Activated CD8-positive, alpha-beta T cell treated with anti-CD3 and anti-CD28 coated beads for 36 hours (primary cell): ENCODE measurements at regions not wholly inside any gene's neighbourhood (a gene's known extent, or its start where the extent isn't known, plus 50 kb on each side); places are given as distances from the start of the nearest gene placed in this dataset.

Experiments used
- ATAC-seq: fragments of 200-7000 bp; cut with Tn5 transposase; one replicate; pipeline ENCODE4 v1.10.0; 2021; ENCODE audit warnings: mild to moderate bottlenecking, moderate library complexity
- CTCF ChIA-PET: fragments of 350-600 bp; sonication (Branson Sonifier 250); formaldehyde crosslinking; loops from one replicate; lab custom pipeline; 2021; ENCODE audit warnings: antibody characterized with exemption; lab: Charles Lee
- POLR2A ChIA-PET: fragments of 350-600 bp; sonication (Branson Sonifier 250); formaldehyde crosslinking; loops from one replicate; lab custom pipeline; 2021; ENCODE audit warnings: antibody characterized with exemption; lab: Charles Lee
- DNase-seq: peaks from one replicate; pipeline ENCODE4 v3.0.0-alpha.2; 2020
- H3K27ac Mint-ChIP-seq: one replicate; pipeline ENCODE4 v1.8.0; 2021; ENCODE audit warnings: mild to moderate bottlenecking, mixed read lengths
- H3K27me3 Mint-ChIP-seq: one replicate; pipeline ENCODE4 v1.8.0; 2021; ENCODE audit warnings: mixed read lengths
- H3K36me3 Mint-ChIP-seq: one replicate; pipeline ENCODE4 v1.8.0; 2021; ENCODE audit warnings: low read depth, mixed read lengths
- H3K4me1 Mint-ChIP-seq: one replicate; pipeline ENCODE4 v1.8.0; 2021; ENCODE audit warnings: low read depth, mixed read lengths
- H3K4me3 Mint-ChIP-seq: one replicate; pipeline ENCODE4 v1.8.0; 2021; ENCODE audit warnings: mild to moderate bottlenecking, moderate library complexity, mixed read lengths
- H3K9me3 Mint-ChIP-seq: one replicate; pipeline ENCODE4 v1.8.0; 2021; ENCODE audit warnings: mixed read lengths
- CTCF ChIP-seq: fragments of 200-600 bp; IDR thresholded peaks from one replicate; pipeline ENCODE4 v1.8.0; 2022; ENCODE audit warnings: antibody characterized with exemption, mild to moderate bottlenecking
- intact Hi-C: fragments of 100-400 bp; cut with micrococcal nuclease; formaldehyde crosslinking; loops from one replicate; pipeline ENCODE4 v1.10.0; 2022

- no peaks in the 10 kb centered on the region for H3K9me3 Mint-ChIP-seq
- no peak for TF ChIP-seq CTCF
- no peaks in the 10 kb centered on the region for H3K4me1 Mint-ChIP-seq
- no peak for DNase-seq
- ChIA-PET POLR2A (no interaction called here), CTCF (no interaction called here)
- no peak overlapping the region for H3K4me3 Mint-ChIP-seq
- no peak overlapping the region for H3K27ac Mint-ChIP-seq
- H3K27me3 Mint-ChIP-seq = no peaks in the 10 kb centered on the region
- no peaks in the 10 kb centered on the region for H3K36me3 Mint-ChIP-seq
- intact Hi-C loops = no loop called here
- no peak for ATAC-seq
Measured at GRCh38 chr4:163738521-163738920, 244.0 kb downstream of the TMA16 start.

GRCh38 chr4:163744861-163745260, 250.4 kb downstream of the TMA16 start:
- intact Hi-C loops = no loop called here
- ChIA-PET CTCF (interaction anchor here (1.1 kb wide), 1 partner anchor 195 kb away, joined by 3 read pairs; no protein-coding TSS in a partner anchor), POLR2A (interaction anchor here (0.7 kb wide), 1 partner anchor 114 kb away, joined by 3 read pairs; no protein-coding TSS in a partner anchor)
- no peak overlapping the region for H3K4me3 Mint-ChIP-seq
- no peak overlapping the region for H3K27ac Mint-ChIP-seq
- TF ChIP-seq CTCF = no peak
- H3K4me1 Mint-ChIP-seq = no peaks in the 10 kb centered on the region
- H3K36me3 Mint-ChIP-seq = no peaks in the 10 kb centered on the region
- no peaks in the 10 kb centered on the region for H3K27me3 Mint-ChIP-seq
- no peak for DNase-seq
- ATAC-seq = no peak
- no peaks in the 10 kb centered on the region for H3K9me3 Mint-ChIP-seq

- no peak for TF ChIP-seq CTCF
- intact Hi-C loops = no loop called here
- no peak for ATAC-seq
- no peaks in the 10 kb centered on the region for H3K36me3 Mint-ChIP-seq
- DNase-seq = no peak
- CTCF ChIA-PET = no interaction called here
- H3K9me3 Mint-ChIP-seq = no peaks in the 10 kb centered on the region
- H3K27ac Mint-ChIP-seq = no peak overlapping the region
- H3K4me1 Mint-ChIP-seq = no peaks in the 10 kb centered on the region
- H3K4me3 Mint-ChIP-seq = no peak overlapping the region
- H3K27me3 Mint-ChIP-seq = no peaks in the 10 kb centered on the region
- POLR2A ChIA-PET = no interaction called here
Measured at GRCh38 chr4:163747293-163747692, 252.8 kb downstream of the TMA16 start.

- ChIA-PET CTCF (no interaction called here), POLR2A (no interaction called here)
- H3K4me3 Mint-ChIP-seq = no peak overlapping the region
- H3K36me3 Mint-ChIP-seq = no peaks in the 10 kb centered on the region
- H3K9me3 Mint-ChIP-seq = no peaks in the 10 kb centered on the region
- intact Hi-C loops = no loop called here
- TF ChIP-seq CTCF = no peak
- DNase-seq (no peak), ATAC-seq (no peak)
- H3K27me3 Mint-ChIP-seq = no peaks in the 10 kb centered on the region
- no peaks in the 10 kb centered on the region for H3K4me1 Mint-ChIP-seq
- H3K27ac Mint-ChIP-seq = no peak overlapping the region
Measured at GRCh38 chr4:163747886-163748285, 253.4 kb downstream of the TMA16 start.

- no peak overlapping the region for H3K4me3 Mint-ChIP-seq
- H3K27me3 Mint-ChIP-seq = no peaks in the 10 kb centered on the region
- ATAC-seq = no peak
- no peak for TF ChIP-seq CTCF
- POLR2A ChIA-PET = no interaction called here
- intact Hi-C loops = no loop called here
- H3K4me1 Mint-ChIP-seq = no peaks in the 10 kb centered on the region
- H3K9me3 Mint-ChIP-seq = no peaks in the 10 kb centered on the region
- H3K27ac Mint-ChIP-seq = no peak overlapping the region
- DNase-seq = no peak
- H3K36me3 Mint-ChIP-seq = no peaks in the 10 kb centered on the region
- CTCF ChIA-PET = no interaction called here
Measured at GRCh38 chr4:163748449-163748848, 254.0 kb downstream of the TMA16 start.
